SK-N-SH (cell line): ENCODE measurements at regions not wholly inside any gene's neighbourhood (a gene's known extent, or its start where the extent isn't known, plus 50 kb on each side); places are given as distances from the start of the nearest gene placed in this dataset.

Source experiments
- CTCF ChIA-PET: fragments of 300-600, 350-600 bp; formaldehyde crosslinking; extraction: SDS; loops from one replicate; lab custom pipeline; 2021; lab: Yijun Ruan, JAX
- POLR2A ChIA-PET: fragments of 350-600 bp; sonication (Branson Sonifier 250); formaldehyde crosslinking; extraction: SDS; loops from one replicate; lab custom pipeline; 2020; ENCODE audit warnings: antibody characterized with exemption, inconsistent platforms; lab: Yijun Ruan, JAX
- DNase-seq: peaks from one replicate; pipeline ENCODE4 v3.0.0; 2012
- H2AFZ ChIP-seq: fragments of 200-600 bp; sonication (generic); 2 replicates; pipeline ENCODE4 v1.8.1; 2016; ENCODE audit warnings: antibody characterized with exemption, mild to moderate bottlenecking, low read depth
- H3F3A ChIP-seq: fragments of 200-600 bp; sonication (generic); replicated peaks from 2 replicates; pipeline ENCODE3; 2016; ENCODE audit warnings: antibody characterized with exemption, mild to moderate bottlenecking; ENCODE audit not compliant: insufficient read depth
- H3K27ac ChIP-seq, 2 experiments: fragments of 200-500 bp in 1 of 2; fragments of 200-600 bp in 1 of 2; sonication (Bioruptor generic) in 1 of 2; sonication (generic), shearing (Covaris generic) in 1 of 2; 2 replicates each; pipeline versions ENCODE4 v1.5.1 to v1.6.1; 2014 to 2016; ENCODE audit warnings: low read depth in 2 of 2, inconsistent platforms in 1 of 2, low read length in 1 of 2, mild to moderate bottlenecking in 1 of 2, mixed read lengths in 1 of 2
- H3K27me3 ChIP-seq: fragments of 200-600 bp; sonication (generic), shearing (Covaris generic); 2 replicates; pipeline ENCODE4 v1.6.1; 2016; ENCODE audit warnings: mixed run types; ENCODE audit not compliant: insufficient read depth
- H3K36me3 ChIP-seq, 2 experiments: fragments of 200-500 bp in 1 of 2; fragments of 200-600 bp in 1 of 2; sonication (Bioruptor generic) in 1 of 2; sonication (generic) in 1 of 2; replicated peaks in 1 of 2; 2 replicates each; pipeline versions ENCODE3 to v1.5.1; 2014 to 2016; ENCODE audit warnings: low read length in 1 of 2, mild to moderate bottlenecking in 1 of 2; ENCODE audit not compliant: insufficient read depth in 2 of 2, control insufficient read depth in 1 of 2
- H3K4me1 ChIP-seq, 2 experiments: fragments of 200-500 bp in 1 of 2; fragments of 200-600 bp in 1 of 2; sonication (Bioruptor generic) in 1 of 2; sonication (generic), shearing (Covaris generic) in 1 of 2; 2 replicates each; pipeline versions ENCODE4 v1.5.1 to v1.6.1; 2014 to 2016; ENCODE audit warnings: low read depth in 1 of 2, low read length in 1 of 2, mixed run types in 1 of 2; ENCODE audit not compliant: insufficient read depth in 2 of 2, control insufficient read depth in 1 of 2
- H3K4me2 ChIP-seq: fragments of 200-600 bp; sonication (generic), shearing (Covaris generic); 2 replicates; pipeline ENCODE4 v1.6.1; 2017; ENCODE audit warnings: mixed run types
- H3K4me3 ChIP-seq, 2 experiments: fragments of 200-500 bp in 1 of 2; fragments of 200-600 bp in 1 of 2; sonication (Bioruptor generic) in 1 of 2; sonication (generic), shearing (Covaris generic) in 1 of 2; 2 replicates each; pipeline versions ENCODE4 v1.5.1 to v1.8.1; 2014 to 2016; ENCODE audit warnings: low read depth in 2 of 2, inconsistent platforms in 1 of 2, low read length in 1 of 2, mild to moderate bottlenecking in 1 of 2, mixed read lengths in 1 of 2, moderate library complexity in 1 of 2
- H3K79me2 ChIP-seq: fragments of 200-600 bp; sonication (generic); 2 replicates; pipeline ENCODE4 v1.8.1; 2017; ENCODE audit warnings: mild to moderate bottlenecking; ENCODE audit not compliant: insufficient read depth
- H3K9ac ChIP-seq: fragments of 200-600 bp; sonication (generic); 2 replicates; pipeline ENCODE4 v1.6.1; 2017; ENCODE audit warnings: mixed run types
- H3K9me2 ChIP-seq: fragments of 200-600 bp; sonication (generic); 2 replicates; pipeline ENCODE4 v1.6.1; 2017; ENCODE audit warnings: mixed run types
- H3K9me3 ChIP-seq: fragments of 200-600 bp; sonication (generic); 2 replicates; pipeline ENCODE4 v1.6.1; 2017; ENCODE audit warnings: mixed run types, mild to moderate bottlenecking, moderate library complexity
- H4K20me1 ChIP-seq: fragments of 200-600 bp; sonication (generic); 2 replicates; pipeline ENCODE4 v1.6.1; 2017; ENCODE audit warnings: mild to moderate bottlenecking, mixed run types; ENCODE audit not compliant: insufficient read depth
- EP300 ChIP-seq, 2 experiments: IDR thresholded peaks; 2 replicates each; pipeline versions ENCODE4 v1.4.0 to v1.6.1; 2012; ENCODE audit warnings: borderline replicate concordance in 1 of 2, low read depth in 1 of 2, low read length in 1 of 2
- EZH2phosphoT487 ChIP-seq: fragments of 200-600 bp; sonication (generic); IDR thresholded peaks from 2 replicates; pipeline ENCODE4 v1.6.1; 2017; ENCODE audit warnings: low read depth, mixed run types, mild to moderate bottlenecking, antibody characterized with exemption, moderate library complexity, borderline replicate concordance
- FOXJ3 ChIP-seq: sonication (generic); formaldehyde crosslinking; IDR thresholded peaks from 2 replicates; pipeline ENCODE4 v1.5.1; 2020; ENCODE audit warnings: mild to moderate bottlenecking, missing genetic modification reagents
- FOXM1 ChIP-seq: IDR thresholded peaks from 2 replicates; pipeline ENCODE4 v1.4.0; 2012; ENCODE audit warnings: low read depth, mild to moderate bottlenecking
- NFIC ChIP-seq: IDR thresholded peaks from 2 replicates; pipeline ENCODE4 v1.4.0; 2012; ENCODE audit warnings: borderline replicate concordance
- NRF1 ChIP-seq: IDR thresholded peaks from 2 replicates; pipeline ENCODE4 v1.6.1; 2012; ENCODE audit warnings: low read depth, mild to moderate bottlenecking, low read length
- RAD21 ChIP-seq: IDR thresholded peaks from 2 replicates; pipeline ENCODE4 v1.6.1; 2012; ENCODE audit warnings: mild to moderate bottlenecking, low read length
- RCOR1 ChIP-seq: fragments of 150-350 bp; IDR thresholded peaks from 2 replicates; pipeline ENCODE4 v1.6.1; 2017; ENCODE audit warnings: antibody characterized with exemption, low read length
- RFX5 ChIP-seq: IDR thresholded peaks from 2 replicates; pipeline ENCODE4 v1.6.1; 2012; ENCODE audit warnings: mild to moderate bottlenecking, improper control_type of control experiment, low read length
- TAF1 ChIP-seq: IDR thresholded peaks from 2 replicates; pipeline ENCODE4 v1.6.1; 2012; ENCODE audit warnings: low read depth, mild to moderate bottlenecking, low read length, moderate library complexity, borderline replicate concordance
- WGBS: methylation state at CpG from one replicate; pipeline ENCODE4 v1.1.6; 2017; ENCODE audit warnings: low lambda C conversion rate; 5-methylcytosine and 5-hydroxymethylcytosine counted together
- TF ChIP-seq, protein P1 (sequence below): fragments of 150-350 bp; IDR thresholded peaks from 2 replicates; pipeline ENCODE4 v1.6.1; 2017; ENCODE audit warnings: antibody characterized with exemption, low read length, low read depth, borderline replicate concordance
- TF ChIP-seq, protein P2 (sequence below): IDR thresholded peaks from 2 replicates; pipeline ENCODE4; 2012
- TF ChIP-seq, protein P3 (sequence below): fragments of 150-350 bp; IDR thresholded peaks from 2 replicates; pipeline ENCODE4 v1.6.1; 2016; ENCODE audit warnings: mild to moderate bottlenecking, low read depth, low read length
- TF ChIP-seq, protein P4 (sequence below): IDR thresholded peaks from 2 replicates; pipeline ENCODE4 v1.4.0; 2012; ENCODE audit warnings: low read depth
- TF ChIP-seq, protein P5 (sequence below): IDR thresholded peaks from 2 replicates; pipeline ENCODE4 v1.4.0; 2012; ENCODE audit warnings: low read depth, borderline replicate concordance
- TF ChIP-seq, protein P6 (sequence below): IDR thresholded peaks from 2 replicates; pipeline ENCODE4 v1.4.0; 2012; ENCODE audit warnings: low read depth, borderline replicate concordance

DNA sequence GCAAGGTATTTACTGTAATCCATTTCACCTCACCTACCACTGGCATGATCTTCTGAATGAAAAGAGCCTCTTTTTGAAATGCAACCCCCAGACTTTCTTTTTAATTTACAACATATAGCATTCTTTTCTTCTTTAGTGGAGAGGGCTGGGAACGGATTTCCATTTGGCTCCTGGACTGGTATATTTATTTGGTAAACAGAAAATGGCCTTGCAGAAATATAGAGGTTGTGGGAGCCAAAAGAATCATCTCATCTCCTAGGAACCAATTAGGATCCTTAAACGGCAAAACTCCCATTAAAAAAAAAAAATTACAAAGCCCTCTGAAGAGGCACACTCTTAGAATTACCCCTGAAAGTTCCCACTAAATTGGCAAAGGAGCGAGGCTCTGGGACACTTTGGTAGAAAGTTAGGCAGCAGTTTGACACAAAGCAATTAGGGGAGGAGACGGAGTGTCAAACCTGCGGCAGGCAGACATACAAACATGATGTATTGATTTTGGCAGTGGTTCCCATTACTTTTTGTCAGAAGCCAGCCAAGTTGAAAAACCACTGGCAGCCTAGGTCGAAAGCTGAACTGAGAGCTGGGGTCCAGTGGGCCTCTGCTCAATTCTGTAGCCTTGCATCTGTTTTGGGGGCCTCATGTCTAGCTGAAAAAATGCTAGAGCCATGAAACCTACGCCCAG lies 135.1 kb upstream of the MAGI3 start:
- no peaks in the 10 kb centered on the region for H3K27me3 ChIP-seq
- H3K36me3 ChIP-seq: no peaks in the 10 kb centered on the region
- H3K9me2 ChIP-seq: no peaks in the 10 kb centered on the region
- no peaks in the 10 kb centered on the region for H3F3A ChIP-seq
- H3K4me2 ChIP-seq: no peak overlapping the region
- H3K4me1 ChIP-seq: peaks cover 0 to 8% of the 10 kb centered on the region in 2 experiments; a peak in 1 of 4 replicates
- no peak overlapping the region for H3K4me3 ChIP-seq
- TF ChIP-seq FOXJ3 (CRISPR knock-in tag) (no peak), TAF1 (no peak), RAD21 (no peak), FOXM1 (no peak), EP300 (IDR thresholded peaks at IDR 0.05; ENCODE audit: borderline replicate concordance in 1 of 2, low read depth in 1 of 2, low read length in 1 of 2) (no peak), NRF1 (no peak), EZH2phosphoT487 (no peak), RCOR1 (no peak)
- TF ChIP-seq, protein P1, sequence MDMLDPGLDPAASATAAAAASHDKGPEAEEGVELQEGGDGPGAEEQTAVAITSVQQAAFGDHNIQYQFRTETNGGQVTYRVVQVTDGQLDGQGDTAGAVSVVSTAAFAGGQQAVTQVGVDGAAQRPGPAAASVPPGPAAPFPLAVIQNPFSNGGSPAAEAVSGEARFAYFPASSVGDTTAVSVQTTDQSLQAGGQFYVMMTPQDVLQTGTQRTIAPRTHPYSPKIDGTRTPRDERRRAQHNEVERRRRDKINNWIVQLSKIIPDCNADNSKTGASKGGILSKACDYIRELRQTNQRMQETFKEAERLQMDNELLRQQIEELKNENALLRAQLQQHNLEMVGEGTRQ: no peak
- TF ChIP-seq, protein P2, sequence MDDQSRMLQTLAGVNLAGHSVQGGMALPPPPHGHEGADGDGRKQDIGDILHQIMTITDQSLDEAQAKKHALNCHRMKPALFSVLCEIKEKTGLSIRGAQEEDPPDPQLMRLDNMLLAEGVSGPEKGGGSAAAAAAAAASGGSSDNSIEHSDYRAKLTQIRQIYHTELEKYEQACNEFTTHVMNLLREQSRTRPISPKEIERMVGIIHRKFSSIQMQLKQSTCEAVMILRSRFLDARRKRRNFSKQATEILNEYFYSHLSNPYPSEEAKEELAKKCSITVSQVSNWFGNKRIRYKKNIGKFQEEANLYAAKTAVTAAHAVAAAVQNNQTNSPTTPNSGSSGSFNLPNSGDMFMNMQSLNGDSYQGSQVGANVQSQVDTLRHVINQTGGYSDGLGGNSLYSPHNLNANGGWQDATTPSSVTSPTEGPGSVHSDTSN: no peak
- TF ChIP-seq, protein P3, sequence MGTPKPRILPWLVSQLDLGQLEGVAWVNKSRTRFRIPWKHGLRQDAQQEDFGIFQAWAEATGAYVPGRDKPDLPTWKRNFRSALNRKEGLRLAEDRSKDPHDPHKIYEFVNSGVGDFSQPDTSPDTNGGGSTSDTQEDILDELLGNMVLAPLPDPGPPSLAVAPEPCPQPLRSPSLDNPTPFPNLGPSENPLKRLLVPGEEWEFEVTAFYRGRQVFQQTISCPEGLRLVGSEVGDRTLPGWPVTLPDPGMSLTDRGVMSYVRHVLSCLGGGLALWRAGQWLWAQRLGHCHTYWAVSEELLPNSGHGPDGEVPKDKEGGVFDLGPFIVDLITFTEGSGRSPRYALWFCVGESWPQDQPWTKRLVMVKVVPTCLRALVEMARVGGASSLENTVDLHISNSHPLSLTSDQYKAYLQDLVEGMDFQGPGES: no peak
- no peak overlapping the region for H2AFZ ChIP-seq
- POLR2A ChIA-PET: no interaction called here
- no peaks in the 10 kb centered on the region for H3K9me3 ChIP-seq
- H4K20me1 ChIP-seq: no peaks in the 10 kb centered on the region
- no peak for DNase-seq
- H3K27ac ChIP-seq: no peak overlapping the region
- no peak overlapping the region for H3K9ac ChIP-seq
- 58% methylated on average over 7 of the region's 7 CpGs for WGBS
- CTCF ChIA-PET: interaction anchor here (1.7 kb wide), 1 partner anchor 17 kb away, joined by 4 read pairs; no protein-coding TSS in a partner anchor
- no peaks in the 10 kb centered on the region for H3K79me2 ChIP-seq

DNA sequence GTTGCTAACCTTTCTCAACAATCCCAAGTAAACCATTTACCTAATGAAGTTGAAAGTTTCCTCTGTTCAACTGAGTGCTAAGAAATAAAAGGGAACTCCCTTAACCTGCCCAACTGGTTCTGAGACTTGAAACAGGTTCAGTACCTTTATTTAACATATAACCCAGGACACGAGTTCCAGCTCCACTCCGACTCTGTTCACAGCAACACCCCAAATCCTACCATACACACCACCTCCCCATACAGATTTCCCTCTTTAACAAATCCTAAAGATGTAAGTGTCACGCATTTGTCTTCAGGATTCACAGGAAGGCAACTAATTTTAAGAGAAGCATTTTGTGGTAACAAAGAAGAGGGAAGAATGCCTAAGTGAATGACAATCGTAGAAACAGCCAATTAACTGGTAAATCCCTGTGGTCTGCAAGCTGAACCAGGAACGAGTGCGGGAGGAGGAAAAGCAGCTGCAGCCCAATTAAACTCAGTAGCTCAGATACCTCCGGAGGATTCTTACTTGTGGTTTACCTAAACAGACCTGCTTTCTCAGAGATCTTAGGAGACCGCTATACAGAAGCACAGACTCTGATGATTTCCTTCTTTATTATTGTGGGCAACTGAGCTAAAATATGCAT lies 134.5 kb upstream of the MAGI3 start:
- ChIA-PET POLR2A (no interaction called here), CTCF (interaction anchor here (1.7 kb wide), 1 partner anchor 18 kb away, joined by 4 read pairs; no protein-coding TSS in a partner anchor)
- no peaks in the 10 kb centered on the region for H3F3A ChIP-seq
- no peaks in the 10 kb centered on the region for H3K27me3 ChIP-seq
- H3K9me2 ChIP-seq: no peaks in the 10 kb centered on the region
- DNase-seq: no peak
- no peak overlapping the region for H3K27ac ChIP-seq
- peaks cover 0 to 7% of the 10 kb centered on the region in 2 experiments; a peak in 1 of 4 replicates for H3K4me1 ChIP-seq
- H2AFZ ChIP-seq: no peak overlapping the region
- H3K4me3 ChIP-seq: no peak overlapping the region
- WGBS: 72% methylated on average over 8 of the region's 8 CpGs
- no peaks in the 10 kb centered on the region for H3K9me3 ChIP-seq
- H3K79me2 ChIP-seq: no peaks in the 10 kb centered on the region
- no peaks in the 10 kb centered on the region for H3K36me3 ChIP-seq
- no peaks in the 10 kb centered on the region for H4K20me1 ChIP-seq
- no peak overlapping the region for H3K4me2 ChIP-seq
- no peak overlapping the region for H3K9ac ChIP-seq
- TF ChIP-seq, protein P3: no peak
- TF ChIP-seq RCOR1 (no peak), RFX5 (no peak), EZH2phosphoT487 (no peak), NRF1 (no peak), NFIC (no peak), EP300 (IDR thresholded peaks at IDR 0.05; ENCODE audit: borderline replicate concordance in 1 of 2, low read depth in 1 of 2, low read length in 1 of 2) (no peak)
- TF ChIP-seq, protein P4, sequence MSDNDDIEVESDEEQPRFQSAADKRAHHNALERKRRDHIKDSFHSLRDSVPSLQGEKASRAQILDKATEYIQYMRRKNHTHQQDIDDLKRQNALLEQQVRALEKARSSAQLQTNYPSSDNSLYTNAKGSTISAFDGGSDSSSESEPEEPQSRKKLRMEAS: no peak
- TF ChIP-seq, protein P5, sequence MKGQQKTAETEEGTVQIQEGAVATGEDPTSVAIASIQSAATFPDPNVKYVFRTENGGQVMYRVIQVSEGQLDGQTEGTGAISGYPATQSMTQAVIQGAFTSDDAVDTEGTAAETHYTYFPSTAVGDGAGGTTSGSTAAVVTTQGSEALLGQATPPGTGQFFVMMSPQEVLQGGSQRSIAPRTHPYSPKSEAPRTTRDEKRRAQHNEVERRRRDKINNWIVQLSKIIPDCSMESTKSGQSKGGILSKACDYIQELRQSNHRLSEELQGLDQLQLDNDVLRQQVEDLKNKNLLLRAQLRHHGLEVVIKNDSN: no peak
- TF ChIP-seq, protein P6, sequence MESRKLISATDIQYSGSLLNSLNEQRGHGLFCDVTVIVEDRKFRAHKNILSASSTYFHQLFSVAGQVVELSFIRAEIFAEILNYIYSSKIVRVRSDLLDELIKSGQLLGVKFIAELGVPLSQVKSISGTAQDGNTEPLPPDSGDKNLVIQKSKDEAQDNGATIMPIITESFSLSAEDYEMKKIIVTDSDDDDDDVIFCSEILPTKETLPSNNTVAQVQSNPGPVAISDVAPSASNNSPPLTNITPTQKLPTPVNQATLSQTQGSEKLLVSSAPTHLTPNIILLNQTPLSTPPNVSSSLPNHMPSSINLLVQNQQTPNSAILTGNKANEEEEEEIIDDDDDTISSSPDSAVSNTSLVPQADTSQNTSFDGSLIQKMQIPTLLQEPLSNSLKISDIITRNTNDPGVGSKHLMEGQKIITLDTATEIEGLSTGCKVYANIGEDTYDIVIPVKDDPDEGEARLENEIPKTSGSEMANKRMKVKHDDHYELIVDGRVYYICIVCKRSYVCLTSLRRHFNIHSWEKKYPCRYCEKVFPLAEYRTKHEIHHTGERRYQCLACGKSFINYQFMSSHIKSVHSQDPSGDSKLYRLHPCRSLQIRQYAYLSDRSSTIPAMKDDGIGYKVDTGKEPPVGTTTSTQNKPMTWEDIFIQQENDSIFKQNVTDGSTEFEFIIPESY: no peak
